ENCODE measurements at regions not wholly inside any gene's neighbourhood (a gene's known extent, or its start where the extent isn't known, plus 50 kb on each side); places are given as distances from the start of the nearest gene placed in this dataset.

GRCh38 chrX:39425124-39425806, 624.0 kb downstream of the MID1IP1 start:
- no peak for TF ChIP-seq POLR2A (IDR thresholded peaks at IDR 0.05)
- TF ChIP-seq CTCF (IDR thresholded peaks at IDR 0.05), result no peak

Measured in uterus (tissue), 2 donors.